PFSK-1 (cell line): ENCODE measurements at regions not wholly inside any gene's neighbourhood (a gene's known extent, or its start where the extent isn't known, plus 50 kb on each side); places are given as distances from the start of the nearest gene placed in this dataset.

ENCODE experiments used
- FOXP2 ChIP-seq: optimal IDR thresholded peaks from 2 replicates; pipeline ENCODE3; 2011; ENCODE audit warnings: borderline replicate concordance, control low read depth, inconsistent platforms; ENCODE audit not compliant: insufficient read depth; ENCODE audit errors: extremely low read length, extremely low read depth
- POLR2AphosphoS5 ChIP-seq: IDR thresholded peaks from 2 replicates; pipeline ENCODE4 v1.6.1; 2012; ENCODE audit warnings: low read depth, mild to moderate bottlenecking, control low read depth, low read length, moderate library complexity
- REST ChIP-seq, 2 experiments: IDR thresholded peaks; 2 replicates each; pipeline versions ENCODE4 v1.6.1 to v1.8.0; 2011 to 2012; ENCODE audit warnings: low read depth in 2 of 2, low read length in 2 of 2, control low read depth in 1 of 2, inconsistent platforms in 1 of 2, mild to moderate bottlenecking in 1 of 2, moderate library complexity in 1 of 2; ENCODE audit not compliant: insufficient read depth in 1 of 2
- SIN3A ChIP-seq: IDR thresholded peaks from 2 replicates; pipeline ENCODE4 v1.6.1; 2012; ENCODE audit warnings: mild to moderate bottlenecking, low read length, moderate library complexity, borderline replicate concordance; ENCODE audit not compliant: insufficient read depth
- TAF1 ChIP-seq: IDR thresholded peaks from 2 replicates; pipeline ENCODE4 v1.6.1; 2012; ENCODE audit warnings: low read length, control low read depth, borderline replicate concordance; ENCODE audit not compliant: insufficient read depth

DNA sequence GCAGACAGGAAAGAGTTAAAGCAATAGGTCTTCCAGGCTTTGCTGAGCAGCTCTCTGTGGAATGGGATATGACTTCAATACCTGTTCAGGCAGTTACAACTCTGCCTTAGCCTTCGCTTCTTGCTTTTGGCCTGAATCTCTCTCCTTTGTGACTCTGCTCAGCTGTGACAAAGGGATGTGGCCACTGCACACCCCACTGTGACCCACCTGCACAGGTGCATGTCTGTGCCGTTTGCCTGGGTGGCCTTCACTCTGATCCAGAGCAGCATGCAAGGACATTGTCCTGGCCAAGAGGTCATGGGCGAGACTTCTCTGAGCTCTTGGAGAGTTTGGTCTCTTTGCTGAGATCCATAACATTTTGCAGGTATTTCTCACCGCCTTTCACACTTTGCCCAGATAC, 891.3 kb downstream of the BRD1 start:
- TF ChIP-seq REST (IDR thresholded peaks at IDR 0.05; ENCODE audit: insufficient read depth in 1 of 2, low read depth in 2 of 2, low read length in 2 of 2) (no peak), FOXP2 (no peak), TAF1 (no peak), POLR2AphosphoS5 (no peak), SIN3A (no peak)

- TF ChIP-seq POLR2AphosphoS5, result no peak
- no peak for TF ChIP-seq REST (IDR thresholded peaks at IDR 0.05; ENCODE audit: insufficient read depth in 1 of 2, low read depth in 2 of 2, low read length in 2 of 2)
- TF ChIP-seq TAF1, result no peak
- no peak for TF ChIP-seq SIN3A
- TF ChIP-seq FOXP2, result no peak
These were observed 893.2 kb downstream of the BRD1 start for GRCh38 chr22:48934446-48934845.

- TF ChIP-seq FOXP2 (no peak), POLR2AphosphoS5 (no peak), SIN3A (no peak), TAF1 (no peak)
These were observed 896.2 kb downstream of the BRD1 start for GRCh38 chr22:48931452-48931851.

- TF ChIP-seq SIN3A (no peak), POLR2AphosphoS5 (no peak), FOXP2 (no peak), REST (IDR thresholded peaks at IDR 0.05; ENCODE audit: insufficient read depth in 1 of 2, low read depth in 2 of 2, low read length in 2 of 2) (no peak), TAF1 (no peak)
These were observed 898.3 kb downstream of the BRD1 start for GRCh38 chr22:48929276-48929790.

- TF ChIP-seq FOXP2, result no peak
- TF ChIP-seq POLR2AphosphoS5, result no peak
- no peak for TF ChIP-seq SIN3A
- TF ChIP-seq TAF1, result no peak
These were observed 900.1 kb downstream of the BRD1 start for GRCh38 chr22:48927591-48927990.

GRCh38 chr22:48926643-48927042, 901.0 kb downstream of the BRD1 start:
- no peak for TF ChIP-seq TAF1
- TF ChIP-seq POLR2AphosphoS5, result no peak
- no peak for TF ChIP-seq FOXP2
- no peak for TF ChIP-seq REST (IDR thresholded peaks at IDR 0.05; ENCODE audit: insufficient read depth in 1 of 2, low read depth in 2 of 2, low read length in 2 of 2)
- TF ChIP-seq SIN3A, result no peak
